ENCODE measurements at regions not wholly inside any gene's neighbourhood (a gene's known extent, or its start where the extent isn't known, plus 50 kb on each side); places are given as distances from the start of the nearest gene placed in this dataset.

- TF ChIP-seq, protein P1, sequence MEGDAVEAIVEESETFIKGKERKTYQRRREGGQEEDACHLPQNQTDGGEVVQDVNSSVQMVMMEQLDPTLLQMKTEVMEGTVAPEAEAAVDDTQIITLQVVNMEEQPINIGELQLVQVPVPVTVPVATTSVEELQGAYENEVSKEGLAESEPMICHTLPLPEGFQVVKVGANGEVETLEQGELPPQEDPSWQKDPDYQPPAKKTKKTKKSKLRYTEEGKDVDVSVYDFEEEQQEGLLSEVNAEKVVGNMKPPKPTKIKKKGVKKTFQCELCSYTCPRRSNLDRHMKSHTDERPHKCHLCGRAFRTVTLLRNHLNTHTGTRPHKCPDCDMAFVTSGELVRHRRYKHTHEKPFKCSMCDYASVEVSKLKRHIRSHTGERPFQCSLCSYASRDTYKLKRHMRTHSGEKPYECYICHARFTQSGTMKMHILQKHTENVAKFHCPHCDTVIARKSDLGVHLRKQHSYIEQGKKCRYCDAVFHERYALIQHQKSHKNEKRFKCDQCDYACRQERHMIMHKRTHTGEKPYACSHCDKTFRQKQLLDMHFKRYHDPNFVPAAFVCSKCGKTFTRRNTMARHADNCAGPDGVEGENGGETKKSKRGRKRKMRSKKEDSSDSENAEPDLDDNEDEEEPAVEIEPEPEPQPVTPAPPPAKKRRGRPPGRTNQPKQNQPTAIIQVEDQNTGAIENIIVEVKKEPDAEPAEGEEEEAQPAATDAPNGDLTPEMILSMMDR (IDR thresholded peaks at IDR 0.05): no peak
- no peak for TF ChIP-seq POLR2A (IDR thresholded peaks at IDR 0.05)
Observed at GRCh38 chr10:29030900-29031299, 258.0 kb upstream of the LYZL1 start.

All from lower leg skin (tissue), 3 donors.